ENCODE measurements at regions not wholly inside any gene's neighbourhood (a gene's known extent, or its start where the extent isn't known, plus 50 kb on each side); places are given as distances from the start of the nearest gene placed in this dataset.

DNA sequence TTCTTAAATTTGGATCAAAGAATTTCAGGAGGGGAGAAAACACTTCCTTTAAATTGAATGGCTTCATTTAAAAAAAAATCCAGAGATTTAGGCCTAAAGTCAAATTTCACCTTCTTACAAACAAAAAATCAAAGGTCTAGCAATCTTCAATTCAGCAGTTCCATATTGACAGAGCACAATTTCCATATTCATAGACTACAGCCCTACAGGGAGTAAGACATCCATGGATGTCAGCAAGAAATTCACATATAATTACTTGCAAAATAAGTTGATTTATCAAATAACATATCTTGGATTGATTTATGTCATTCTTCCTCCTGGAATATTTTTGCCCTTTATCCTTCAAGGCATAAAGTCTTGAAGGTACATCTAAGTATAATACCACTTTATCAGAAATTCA is 103.4 kb downstream of the CNTN3 start:
- DNase-seq = no peak
- in situ Hi-C loops (cut with MboI; ENCODE audit: low pct_unique_long_range_greater_than_20kb, low sequenced_read_pairs) = no loop called here

DNA sequence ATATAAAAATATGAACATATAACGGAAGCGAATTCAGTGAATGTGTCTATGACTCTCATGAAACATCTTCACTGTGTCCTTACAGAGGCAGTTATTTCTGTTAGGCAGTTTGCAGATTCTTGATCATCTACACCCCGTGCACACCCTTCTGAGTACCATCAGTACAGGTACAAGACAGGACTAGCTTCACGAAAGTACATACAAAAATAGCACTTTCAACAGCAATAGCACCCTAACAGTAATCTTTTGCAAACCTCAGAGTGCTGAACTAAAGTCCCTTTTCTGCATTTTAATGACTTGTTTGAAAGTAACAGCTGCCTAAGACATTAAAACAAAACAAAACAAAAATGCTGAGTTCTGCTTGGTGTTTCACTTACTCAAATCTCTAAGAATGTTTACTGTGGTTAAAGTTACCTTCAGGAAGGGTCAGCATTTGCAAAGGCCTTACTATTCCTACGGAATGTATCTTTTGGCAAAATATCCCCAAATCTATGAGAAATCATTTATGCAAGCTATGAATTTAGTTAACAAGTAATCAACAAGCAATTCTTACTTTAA is 104.1 kb downstream of the CNTN3 start:
- DNase-seq = no peak
- in situ Hi-C loops (cut with MboI; ENCODE audit: low pct_unique_long_range_greater_than_20kb, low sequenced_read_pairs) = no loop called here

DNA sequence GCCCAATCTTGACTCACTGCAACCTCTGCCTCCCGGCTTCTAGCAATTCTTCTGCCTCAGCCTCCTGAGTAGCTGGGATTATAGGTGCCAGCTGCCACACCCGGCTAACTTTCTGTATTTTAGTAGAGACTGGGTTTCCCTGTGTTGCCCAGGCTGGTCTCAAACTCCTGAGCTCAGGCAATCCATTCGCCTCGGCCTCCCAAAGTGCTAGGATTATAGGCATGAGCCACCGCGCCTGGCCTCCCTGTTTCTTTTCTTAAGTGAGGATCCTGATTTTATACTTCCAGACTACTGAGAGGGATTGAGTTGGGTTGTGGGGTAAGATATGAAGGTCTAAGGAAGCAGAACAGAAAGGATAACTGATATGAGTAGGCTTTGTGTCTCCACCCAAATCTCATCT is 106.8 kb downstream of the CNTN3 start:
- in situ Hi-C loops (cut with MboI; ENCODE audit: low pct_unique_long_range_greater_than_20kb, low sequenced_read_pairs) = no loop called here
- no peak for DNase-seq

DNA sequence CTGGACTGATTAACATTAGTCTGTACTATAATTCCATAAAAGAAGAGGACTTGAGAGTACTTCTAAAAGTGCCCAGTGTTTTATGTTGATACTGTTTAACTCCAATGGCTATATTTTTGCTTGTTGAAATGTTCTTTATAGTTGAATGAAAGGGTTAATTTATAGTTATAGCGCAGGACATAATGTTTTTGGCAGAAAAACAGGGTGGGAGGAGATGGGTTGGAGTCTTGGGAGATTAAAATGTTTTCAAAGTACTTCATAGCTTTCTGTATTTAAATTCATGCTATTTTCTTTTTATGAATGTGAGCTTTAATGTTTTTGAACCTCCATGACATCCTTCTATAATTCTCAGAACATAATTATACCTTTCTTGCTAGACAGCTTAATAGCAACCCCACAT is 108.2 kb downstream of the CNTN3 start:
- DNase-seq = no peak
- in situ Hi-C loops (cut with MboI; ENCODE audit: low pct_unique_long_range_greater_than_20kb, low sequenced_read_pairs) = no loop called here

DNA sequence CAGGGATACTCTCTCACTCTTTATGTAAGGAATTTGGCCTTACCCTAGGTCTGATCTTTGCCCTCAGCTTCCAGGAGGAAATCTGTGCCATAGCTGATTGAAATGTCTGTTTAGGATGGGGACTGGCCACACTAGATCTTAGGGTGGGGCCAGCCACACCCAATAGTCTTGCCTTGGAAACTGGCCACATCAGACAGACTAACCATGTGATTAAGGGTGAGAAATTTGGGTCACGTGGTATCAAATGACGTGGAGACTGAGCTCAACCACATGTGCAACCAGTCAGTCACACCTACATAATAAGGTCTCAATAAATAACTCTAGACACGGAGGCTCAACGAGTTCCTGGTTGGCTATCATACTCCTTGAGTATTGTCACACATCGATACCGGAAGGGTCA is 113.5 kb downstream of the CNTN3 start:
- DNase-seq = no peak
- in situ Hi-C loops (cut with MboI; ENCODE audit: low pct_unique_long_range_greater_than_20kb, low sequenced_read_pairs) = no loop called here

DNA sequence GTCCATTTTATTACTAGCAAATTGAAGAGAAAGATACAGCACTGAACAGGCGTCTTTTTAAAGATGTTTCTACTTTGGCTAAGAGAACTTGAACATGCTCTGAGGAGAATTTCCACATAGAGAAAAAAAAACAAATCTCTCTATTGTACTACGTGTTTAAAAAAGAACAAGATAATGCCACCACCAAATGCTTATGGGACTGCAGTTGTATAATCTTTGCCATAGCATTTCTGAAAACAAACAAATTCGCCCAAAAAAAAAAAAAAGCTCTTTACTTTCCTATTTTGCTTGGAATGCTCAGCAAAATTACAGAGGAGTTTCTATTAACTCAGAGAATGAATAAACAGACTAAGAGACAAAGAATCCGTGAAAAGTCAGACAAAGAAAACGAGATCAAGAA is 114.2 kb downstream of the CNTN3 start:
- in situ Hi-C loops (cut with MboI; ENCODE audit: low pct_unique_long_range_greater_than_20kb, low sequenced_read_pairs) = no loop called here
- DNase-seq = no peak

- in situ Hi-C loops (cut with MboI; ENCODE audit: low pct_unique_long_range_greater_than_20kb, low sequenced_read_pairs) = no loop called here
- no peak for DNase-seq
These were observed 122.6 kb downstream of the CNTN3 start for GRCh38 chr3:74491874-74492273.

GRCh38 chr3:74489050-74489792 is 125.2 kb downstream of the CNTN3 start:
- in situ Hi-C loops (cut with MboI; ENCODE audit: low pct_unique_long_range_greater_than_20kb, low sequenced_read_pairs) = no loop called here

GRCh38 chr3:74479915-74480314 is 134.5 kb downstream of the CNTN3 start:
- no peak for DNase-seq
- in situ Hi-C loops (cut with MboI; ENCODE audit: low pct_unique_long_range_greater_than_20kb, low sequenced_read_pairs) = no loop called here

More at GRCh38 chr3:74489050-74489792, 125.2 kb downstream of the CNTN3 start:
- DNase-seq = no peak

DNA sequence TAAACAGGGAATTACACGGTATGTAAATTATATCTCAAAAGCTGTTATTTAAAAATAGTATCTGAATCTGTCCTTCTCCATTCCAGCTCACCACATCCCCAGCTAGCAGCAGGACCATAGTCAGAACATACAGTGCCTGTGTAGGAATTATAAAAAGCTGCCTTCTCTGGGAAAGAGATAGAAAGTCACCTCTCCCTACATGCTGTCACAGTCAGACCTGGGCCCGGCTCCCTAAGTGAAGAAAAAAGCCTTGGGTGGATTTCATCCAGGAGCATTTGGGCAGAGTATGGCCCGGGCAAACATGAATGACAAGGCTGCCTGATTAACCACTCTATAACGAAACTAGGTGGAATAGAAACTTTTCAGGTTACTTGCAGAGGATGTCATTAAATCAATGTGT is 144.1 kb downstream of the CNTN3 start:
- no peak for DNase-seq

DNA sequence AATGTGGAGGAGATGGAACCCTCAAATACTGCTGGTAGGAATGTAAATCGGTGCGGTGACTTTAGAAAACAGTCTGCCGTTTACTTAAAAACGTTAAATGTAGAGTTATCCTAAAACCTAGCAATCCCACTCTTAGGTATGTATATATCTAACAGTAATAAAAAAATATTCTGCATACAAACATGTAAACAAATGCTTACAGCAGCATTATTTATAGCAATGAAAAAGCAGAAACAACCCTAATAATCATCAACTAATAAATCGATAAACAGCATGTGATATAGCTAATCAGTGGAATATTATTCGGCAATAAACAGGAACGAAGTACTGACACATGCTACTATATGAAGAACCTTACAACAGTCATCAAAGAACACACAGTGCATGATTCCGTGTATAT is 144.7 kb downstream of the CNTN3 start:
- in situ Hi-C loops (cut with MboI; ENCODE audit: low pct_unique_long_range_greater_than_20kb, low sequenced_read_pairs) = no loop called here
- no peak for DNase-seq

More for the DNA sequence above, 144.1 kb downstream of the CNTN3 start:
- in situ Hi-C loops (cut with MboI; ENCODE audit: low pct_unique_long_range_greater_than_20kb, low sequenced_read_pairs) = no loop called here

DNA sequence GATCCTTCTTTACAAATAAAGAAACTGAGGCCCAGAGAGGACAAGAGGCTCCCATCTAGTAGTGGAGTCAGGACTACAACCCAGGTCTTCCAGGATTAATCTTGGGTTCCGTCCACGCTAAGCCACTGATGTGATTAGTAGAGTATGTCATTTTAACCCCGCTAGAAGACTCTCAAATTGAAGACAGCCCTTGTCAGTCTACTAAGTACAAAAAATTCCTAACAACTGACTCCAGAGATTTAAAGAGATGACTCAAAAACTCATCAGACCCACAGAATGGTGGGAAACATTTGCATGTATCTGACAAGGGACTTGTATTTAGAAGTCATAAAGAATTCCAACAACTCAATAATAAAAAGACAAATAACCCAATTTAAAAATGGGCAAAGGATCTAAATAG is 145.3 kb downstream of the CNTN3 start:
- DNase-seq = no peak
- in situ Hi-C loops (cut with MboI; ENCODE audit: low pct_unique_long_range_greater_than_20kb, low sequenced_read_pairs) = no loop called here

GRCh38 chr3:74465715-74466410 is 148.6 kb downstream of the CNTN3 start:
- no peak for DNase-seq
- in situ Hi-C loops (cut with MboI; ENCODE audit: low pct_unique_long_range_greater_than_20kb, low sequenced_read_pairs) = no loop called here

GRCh38 chr3:74463515-74463914 is 150.9 kb downstream of the CNTN3 start:
- no peak for DNase-seq
- in situ Hi-C loops (cut with MboI; ENCODE audit: low pct_unique_long_range_greater_than_20kb, low sequenced_read_pairs) = no loop called here

GRCh38 chr3:74456166-74456565 is 158.3 kb downstream of the CNTN3 start:
- DNase-seq = no peak
- in situ Hi-C loops (cut with MboI; ENCODE audit: low pct_unique_long_range_greater_than_20kb, low sequenced_read_pairs) = no loop called here

- no peak for DNase-seq
- in situ Hi-C loops (cut with MboI; ENCODE audit: low pct_unique_long_range_greater_than_20kb, low sequenced_read_pairs) = no loop called here
These were observed 167.2 kb downstream of the CNTN3 start for GRCh38 chr3:74447221-74447620.

DNA sequence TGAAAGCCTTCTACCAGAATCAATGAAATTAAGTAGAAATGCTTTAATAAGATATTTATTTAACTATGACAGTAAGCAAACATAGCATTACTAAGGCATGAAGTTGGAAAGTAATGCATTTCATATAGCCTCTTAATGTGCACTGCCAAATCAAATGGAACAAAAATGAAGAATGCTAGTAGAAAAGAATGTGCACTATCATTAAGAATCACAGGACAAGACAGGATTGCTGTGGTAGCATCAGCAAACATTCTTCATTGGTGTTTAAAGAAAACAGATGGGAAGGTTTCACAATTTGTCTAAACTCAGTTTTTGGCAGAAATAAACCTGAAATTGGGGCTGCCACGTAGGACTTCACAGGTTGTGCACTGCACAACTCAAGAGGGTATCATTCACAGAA is 168.9 kb downstream of the CNTN3 start:
- in situ Hi-C loops (cut with MboI; ENCODE audit: low pct_unique_long_range_greater_than_20kb, low sequenced_read_pairs) = no loop called here
- no peak for DNase-seq

GRCh38 chr3:74443102-74443501 is 171.4 kb downstream of the CNTN3 start:
- DNase-seq = no peak
- in situ Hi-C loops (cut with MboI; ENCODE audit: low pct_unique_long_range_greater_than_20kb, low sequenced_read_pairs) = no loop called here

DNA sequence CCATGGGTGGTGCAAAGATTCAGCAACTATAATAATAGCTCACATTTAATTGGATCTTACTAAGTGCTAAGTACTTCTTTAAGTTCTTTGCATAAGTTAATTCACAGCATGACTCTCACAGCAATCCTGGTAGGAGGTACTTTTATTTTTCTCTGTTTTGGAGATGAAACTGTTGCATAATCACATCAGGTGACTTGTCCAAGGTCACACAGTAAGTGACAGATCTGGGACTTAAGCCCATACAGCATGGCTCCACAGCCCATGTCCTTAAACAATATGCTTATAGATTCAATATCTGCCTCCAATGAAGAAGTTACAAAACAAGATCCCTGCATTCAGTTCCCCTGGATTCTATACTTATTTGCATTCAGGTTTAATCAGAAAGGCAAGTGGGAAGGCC is 171.8 kb downstream of the CNTN3 start:
- in situ Hi-C loops (cut with MboI; ENCODE audit: low pct_unique_long_range_greater_than_20kb, low sequenced_read_pairs) = no loop called here

GRCh38 chr3:74442068-74442467 is 172.4 kb downstream of the CNTN3 start:
- in situ Hi-C loops (cut with MboI; ENCODE audit: low pct_unique_long_range_greater_than_20kb, low sequenced_read_pairs) = no loop called here
- DNase-seq = no peak

More for the DNA sequence above, 171.8 kb downstream of the CNTN3 start:
- no peak for DNase-seq

DNA sequence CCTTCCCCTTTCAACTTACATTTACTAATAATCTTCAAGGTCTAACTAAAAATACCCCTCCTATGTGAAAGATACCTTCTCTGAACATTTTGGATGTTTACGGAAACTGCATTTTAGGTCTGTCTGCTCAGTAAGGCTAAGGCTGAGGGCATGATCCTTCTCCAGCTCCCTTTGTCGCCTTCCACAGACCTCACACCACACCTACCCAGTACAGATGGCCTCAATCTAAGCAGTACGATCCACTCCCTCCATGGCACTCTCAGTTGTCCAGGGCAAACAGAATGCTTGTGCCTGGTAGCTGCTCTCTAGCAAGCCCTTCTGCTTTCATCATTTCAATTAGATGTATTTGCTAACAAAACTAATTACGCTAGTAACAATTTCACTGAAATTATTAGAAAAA is 178.3 kb downstream of the CNTN3 start:
- in situ Hi-C loops (cut with MboI; ENCODE audit: low pct_unique_long_range_greater_than_20kb, low sequenced_read_pairs) = no loop called here
- DNase-seq = no peak
